ENCODE measurements at regions not wholly inside any gene's neighbourhood (a gene's known extent, or its start where the extent isn't known, plus 50 kb on each side); places are given as distances from the start of the nearest gene placed in this dataset.

DNA sequence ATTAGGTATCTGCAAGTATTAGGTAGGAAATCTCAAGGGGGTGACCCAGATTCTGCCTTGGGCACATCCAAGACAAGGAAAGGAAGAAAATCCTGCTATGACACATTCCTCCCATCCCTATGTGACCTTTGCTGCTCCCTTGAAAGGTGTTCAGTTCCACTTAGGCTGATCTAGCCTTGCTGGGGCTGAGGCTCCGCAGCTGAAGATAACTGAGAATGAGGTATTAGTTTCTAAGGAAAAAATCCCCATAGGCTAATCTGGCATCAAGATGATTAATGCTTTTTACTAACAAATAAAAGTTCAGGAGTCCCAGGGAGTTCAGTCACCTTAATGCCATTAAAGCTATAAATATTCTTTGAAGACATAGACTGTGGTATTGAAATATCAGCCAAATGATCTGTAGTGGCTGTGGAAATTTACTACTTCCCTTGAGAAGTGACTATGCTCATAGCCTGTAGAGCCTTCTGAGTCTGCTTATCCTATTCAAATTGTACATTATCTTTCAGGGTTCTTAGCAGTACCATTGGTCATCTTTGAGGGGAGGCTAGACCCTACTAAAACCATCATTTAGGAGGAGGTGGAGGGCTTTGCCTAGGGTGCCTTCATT, 239.9 kb upstream of the RAG2 start:
- H3K36me3 Mint-ChIP-seq = no peaks in the 10 kb centered on the region
- no peaks in the 10 kb centered on the region for H3K79me2 ChIP-seq (ENCODE audit: insufficient read depth, low read length)
- no peak for TF ChIP-seq CTCF (IDR thresholded peaks at IDR 0.05)
- H3K36me3 ChIP-seq (replicated peaks in 1 of 2; ENCODE audit: control insufficient read depth in 1 of 2, insufficient read depth in 2 of 2, low read length in 2 of 2) = no peaks in the 10 kb centered on the region
- H3K27me3 ChIP-seq (ENCODE audit: control insufficient read depth in 2 of 2, insufficient read depth in 2 of 2, low read length in 2 of 2) = no peaks in the 10 kb centered on the region
- no peak overlapping the region for H3K9ac ChIP-seq (ENCODE audit: insufficient read depth, low read length, poor library complexity, severe bottlenecking)
- H3K9me3 Mint-ChIP-seq = peaks cover 0 to 4% (median 2%) of the 10 kb centered on the region in 7 donors
- H2AFZ ChIP-seq (ENCODE audit: insufficient read depth, low read depth, low read length, poor library complexity, severe bottlenecking) = no peak overlapping the region
- DNase-seq = no peak
- no peaks in the 10 kb centered on the region for H3K4me1 Mint-ChIP-seq
- intact Hi-C loops (cut with micrococcal nuclease) = no loop called here
- no peak overlapping the region for H3K27ac ChIP-seq (ENCODE audit: low read depth in 1 of 2, low read length in 2 of 2)
- H3K4me1 ChIP-seq (ENCODE audit: control insufficient read depth in 1 of 2, insufficient read depth in 2 of 2, low read length in 2 of 2) = no peaks in the 10 kb centered on the region
- no peak overlapping the region for H3K4me3 ChIP-seq (replicated peaks in 1 of 3; ENCODE audit: low read depth in 2 of 3, low read length in 3 of 3)
- H3K4me2 ChIP-seq (replicated peaks; ENCODE audit: extremely low read depth, low read length, poor library complexity, severe bottlenecking) = no peak overlapping the region
- H3K27ac Mint-ChIP-seq = no peak overlapping the region
- no peak overlapping the region for H3K4me3 Mint-ChIP-seq
- no peaks in the 10 kb centered on the region for H4K20me1 ChIP-seq (ENCODE audit: insufficient read depth, low read length)
- WGBS (ENCODE audit: insufficient coverage) = no CpG with 5 or more reads among the region's 1 CpG
- H3K9me3 ChIP-seq (replicated peaks in 1 of 2; ENCODE audit: control insufficient read depth in 1 of 2, insufficient read depth in 1 of 2, low read length in 2 of 2) = peaks cover 0 to 6% of the 10 kb centered on the region in 2 donors
- peaks cover 0 to 3% (median 1%) of the 10 kb centered on the region in 3 donors for H3K27me3 Mint-ChIP-seq (ENCODE audit: low read depth in 3 of 3)

DNA sequence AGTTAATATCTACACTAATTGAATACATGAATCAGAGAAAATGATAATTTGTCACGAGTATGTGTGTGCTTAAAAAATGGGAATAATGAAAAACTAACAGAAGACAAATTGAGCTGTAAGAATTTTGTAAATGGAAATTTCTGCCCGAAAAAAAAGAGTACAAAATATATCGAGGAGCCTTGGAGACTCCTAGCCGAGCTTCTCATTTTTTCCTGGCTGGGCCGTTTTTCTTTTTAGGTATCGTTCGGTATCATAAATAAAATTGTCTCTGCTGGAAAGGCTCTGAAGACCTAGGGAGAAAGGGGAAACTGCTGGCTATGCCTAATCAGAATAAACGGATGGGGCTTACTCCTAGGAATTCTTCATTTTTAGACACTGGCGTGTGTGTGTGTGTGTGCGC, 227.2 kb upstream of the RAG2 start:
- no peak for TF ChIP-seq CTCF (IDR thresholded peaks at IDR 0.05)
- DNase-seq = no peak
- Mint-ChIP-seq H3K27me3 (ENCODE audit: low read depth in 3 of 3) (peaks cover 0 to 3% (median 2%) of the 10 kb centered on the region in 3 donors), H3K4me1 (no peaks in the 10 kb centered on the region), H3K4me3 (no peak overlapping the region), H3K27ac (no peak overlapping the region), H3K36me3 (no peaks in the 10 kb centered on the region), H3K9me3 (peaks cover 0 to 5% (median 0%) of the 10 kb centered on the region in 7 donors)
- Histone ChIP-seq H3K27me3 (ENCODE audit: control insufficient read depth in 2 of 2, insufficient read depth in 2 of 2, low read length in 2 of 2) (no peaks in the 10 kb centered on the region), H2AFZ (ENCODE audit: insufficient read depth, low read depth, low read length, poor library complexity, severe bottlenecking) (no peak overlapping the region), H4K20me1 (ENCODE audit: insufficient read depth, low read length) (no peaks in the 10 kb centered on the region), H3K79me2 (ENCODE audit: insufficient read depth, low read length) (no peaks in the 10 kb centered on the region), H3K9me3 (replicated peaks in 1 of 2; ENCODE audit: control insufficient read depth in 1 of 2, insufficient read depth in 1 of 2, low read length in 2 of 2) (no peaks in the 10 kb centered on the region), H3K36me3 (replicated peaks in 1 of 2; ENCODE audit: control insufficient read depth in 1 of 2, insufficient read depth in 2 of 2, low read length in 2 of 2) (no peaks in the 10 kb centered on the region), H3K4me3 (replicated peaks in 1 of 3; ENCODE audit: low read depth in 2 of 3, low read length in 3 of 3) (no peak overlapping the region), H3K4me2 (replicated peaks; ENCODE audit: extremely low read depth, low read length, poor library complexity, severe bottlenecking) (no peak overlapping the region), H3K27ac (ENCODE audit: low read depth in 1 of 2, low read length in 2 of 2) (no peak overlapping the region), H3K4me1 (ENCODE audit: control insufficient read depth in 1 of 2, insufficient read depth in 2 of 2, low read length in 2 of 2) (no peaks in the 10 kb centered on the region), H3K9ac (ENCODE audit: insufficient read depth, low read length, poor library complexity, severe bottlenecking) (no peak overlapping the region)
- WGBS (ENCODE audit: insufficient coverage) = 93% methylated on average over 8 of the region's 10 CpGs
- intact Hi-C loops (cut with micrococcal nuclease) = no loop called here
